ENCODE measurements at regions not wholly inside any gene's neighbourhood (a gene's known extent, or its start where the extent isn't known, plus 50 kb on each side); places are given as distances from the start of the nearest gene placed in this dataset.
"Not testable (repeated sequence)": the region's sequence is repeated elsewhere in the genome, so short reads cannot be mapped to it uniquely, and the experiment has no call there.

DNA sequence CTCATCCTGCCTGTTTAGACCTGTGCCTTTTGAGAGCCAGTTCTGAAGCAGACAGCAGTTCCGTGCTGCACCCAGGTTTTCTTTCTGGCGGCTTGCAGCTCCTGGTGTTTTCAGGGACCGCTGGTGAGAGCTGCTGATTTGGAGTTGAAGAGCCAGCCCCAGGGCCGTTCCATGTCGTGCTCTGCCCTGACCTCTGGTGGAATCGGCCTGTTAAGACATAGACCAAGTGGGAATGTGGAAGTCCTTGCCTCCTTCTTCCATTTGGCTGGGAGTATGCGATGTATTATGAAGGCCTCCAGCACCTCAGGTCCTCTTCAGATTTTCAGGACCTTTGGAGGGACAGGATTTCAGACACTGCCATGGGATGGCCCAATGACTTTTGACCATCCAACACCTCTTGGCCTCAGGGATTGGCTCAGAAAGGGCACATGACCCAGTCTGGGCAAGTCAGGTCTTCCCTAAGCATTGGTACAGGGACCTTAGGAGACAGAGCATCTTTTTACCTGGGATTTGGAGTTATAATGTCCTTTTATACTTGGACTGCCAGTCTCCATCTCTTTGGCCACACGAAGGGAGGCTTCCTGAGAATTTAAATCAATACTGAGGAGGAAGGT lies 136.1 kb upstream of the CLINT1 start:
- DNase-seq (ENCODE audit: low read depth), result peak; percentile 58

DNA sequence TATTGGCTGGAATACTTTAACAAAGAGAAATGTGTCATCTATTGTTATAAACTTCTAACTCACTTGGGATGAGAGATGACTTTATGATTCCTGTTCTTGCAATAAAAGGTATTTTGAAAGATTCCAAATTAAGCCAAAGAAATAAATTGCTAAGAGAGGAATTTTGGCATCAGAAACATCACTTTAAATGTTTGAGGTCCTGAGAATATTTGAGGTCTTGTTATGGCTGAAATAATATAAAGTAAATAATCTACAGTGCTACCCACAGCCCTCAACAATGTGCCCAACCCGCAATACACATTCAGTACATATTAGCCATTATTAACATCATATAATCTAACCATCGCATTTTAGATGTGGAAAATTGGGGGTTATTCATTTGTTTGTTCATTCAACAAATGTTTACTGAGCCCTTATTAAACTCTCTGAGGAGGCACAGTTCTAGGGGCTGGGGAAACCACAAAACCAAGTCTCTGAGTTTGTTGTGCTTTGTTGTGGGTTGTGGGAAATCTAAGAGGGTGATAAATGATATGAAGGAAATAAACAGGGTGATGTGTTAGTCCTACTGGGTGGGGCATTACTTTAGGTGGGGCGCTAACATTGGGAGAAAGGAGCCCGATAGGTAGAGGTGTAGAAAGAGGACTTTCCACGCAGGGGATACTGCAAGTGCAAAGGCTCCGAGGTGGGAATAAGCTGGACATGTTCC lies 135.2 kb upstream of the CLINT1 start:
- no peak for DNase-seq (ENCODE audit: low read depth)

DNA sequence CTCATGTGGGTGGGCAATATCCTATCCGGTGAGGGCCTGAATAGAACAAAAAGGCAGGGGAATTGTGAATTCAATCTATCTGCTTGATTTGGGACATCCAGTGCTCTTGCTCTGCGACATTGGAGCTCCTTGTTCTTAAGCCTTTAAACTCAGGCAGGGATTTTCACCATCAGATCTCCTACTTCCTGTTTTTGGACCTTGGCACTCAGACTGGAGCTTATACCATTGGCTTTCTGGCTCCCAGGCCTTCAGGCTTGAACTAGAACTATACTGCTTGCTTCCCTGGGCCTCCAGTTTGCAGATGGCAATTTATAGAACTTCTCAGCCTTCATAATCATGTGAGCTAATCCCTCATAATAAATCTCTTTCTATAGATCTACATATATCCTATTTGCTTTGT lies 134.3 kb upstream of the CLINT1 start:
- no peak for DNase-seq (ENCODE audit: low read depth)

DNA sequence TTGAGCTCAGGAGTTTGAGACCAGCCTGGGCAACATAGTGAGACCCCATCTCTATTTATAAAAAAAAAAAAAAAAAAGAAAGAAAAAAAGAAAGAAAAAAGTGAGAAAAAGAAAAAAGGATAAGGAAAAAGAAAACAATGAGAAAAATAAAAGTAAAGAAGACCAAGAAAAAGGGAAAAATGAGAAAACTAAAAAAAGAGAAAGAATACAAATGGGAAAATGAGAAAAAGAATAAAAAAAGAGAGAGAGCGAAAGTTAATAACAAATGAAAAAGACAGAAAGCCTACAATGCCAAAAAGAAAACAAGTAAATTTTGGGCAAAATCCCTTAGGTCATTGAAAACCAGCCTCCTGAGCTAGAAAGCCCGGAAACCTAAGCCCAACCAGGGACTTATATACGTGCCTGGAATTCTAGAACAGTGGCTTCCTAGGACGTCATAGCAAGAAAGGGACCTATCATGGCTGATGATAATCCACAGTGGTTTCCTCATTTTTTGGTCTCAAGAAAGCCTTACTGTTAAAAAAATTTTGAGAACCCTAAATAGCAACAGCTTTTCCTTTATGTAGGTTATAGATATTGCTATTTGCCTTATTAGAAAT lies 131.7 kb upstream of the CLINT1 start:
- no peak for DNase-seq (ENCODE audit: low read depth)

DNA sequence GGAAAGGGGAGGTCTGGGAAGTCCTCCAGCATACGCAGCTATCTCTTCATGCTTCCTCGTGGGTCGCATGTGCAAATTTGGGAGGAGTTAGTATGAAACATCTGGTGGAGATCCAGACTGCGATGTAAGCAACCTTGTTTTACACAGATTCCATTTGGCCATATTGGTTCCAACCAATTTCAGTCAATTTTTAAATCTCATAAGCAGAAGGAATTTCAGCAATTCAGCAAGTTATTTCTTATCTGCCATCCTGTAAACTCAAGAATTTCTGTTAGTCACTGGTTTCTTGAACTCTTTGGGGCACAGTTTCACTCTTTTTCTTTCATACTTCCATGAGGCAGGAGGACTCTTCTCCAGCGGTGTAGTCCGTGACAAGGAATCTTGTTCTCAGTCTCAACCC lies 130.4 kb upstream of the CLINT1 start:
- DNase-seq (ENCODE audit: low read depth), result no peak

DNA sequence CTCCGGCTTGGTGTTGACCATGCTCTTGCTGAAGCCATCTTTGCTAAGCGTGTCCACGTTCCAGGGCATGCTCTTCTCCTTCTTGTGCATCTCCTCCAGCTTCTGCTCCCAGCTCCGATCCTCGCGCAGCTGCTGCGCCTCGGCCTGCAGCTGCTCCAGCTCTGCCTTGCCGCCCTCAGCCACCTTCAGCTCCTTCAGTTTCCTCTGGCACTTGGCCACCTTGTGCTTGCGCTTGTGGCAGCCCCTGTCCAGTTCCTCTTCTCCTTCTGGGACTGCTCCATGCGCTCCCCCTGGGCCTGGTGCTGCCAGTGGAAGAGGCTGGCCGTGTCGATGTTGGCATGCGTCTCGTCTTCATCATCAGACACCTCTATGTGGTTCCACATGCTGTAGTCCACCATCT lies 128.3 kb upstream of the CLINT1 start:
- no peak for DNase-seq (ENCODE audit: low read depth)

DNA sequence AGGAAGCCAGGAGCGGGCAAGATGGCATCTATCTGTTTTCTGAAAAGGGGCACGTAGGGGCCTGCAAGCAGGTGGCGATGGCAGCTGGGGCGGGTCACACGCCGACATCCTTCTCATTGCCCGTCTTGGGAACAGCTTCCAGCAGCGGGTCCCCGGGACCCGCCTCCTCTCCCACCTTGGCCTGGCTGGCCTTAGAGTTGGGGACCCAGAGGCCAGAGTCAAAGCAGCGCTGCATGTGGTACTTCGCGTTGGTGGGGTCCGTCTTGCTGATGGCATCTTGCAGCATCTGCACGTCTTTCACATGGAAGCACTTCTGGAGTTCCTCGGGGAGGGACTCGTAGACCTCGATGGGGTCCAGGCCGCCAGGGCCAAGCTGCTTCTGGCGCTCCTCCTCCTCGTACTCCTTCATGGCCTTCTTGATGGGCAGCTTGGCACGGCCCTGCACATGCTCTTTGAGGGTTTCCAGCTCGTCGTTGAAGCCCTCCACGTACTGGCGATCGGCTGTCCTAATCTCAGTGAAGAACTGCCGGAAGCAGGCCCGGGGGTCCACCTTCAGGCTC lies 127.6 kb upstream of the CLINT1 start:
- no peak for DNase-seq (ENCODE audit: low read depth)

DNA sequence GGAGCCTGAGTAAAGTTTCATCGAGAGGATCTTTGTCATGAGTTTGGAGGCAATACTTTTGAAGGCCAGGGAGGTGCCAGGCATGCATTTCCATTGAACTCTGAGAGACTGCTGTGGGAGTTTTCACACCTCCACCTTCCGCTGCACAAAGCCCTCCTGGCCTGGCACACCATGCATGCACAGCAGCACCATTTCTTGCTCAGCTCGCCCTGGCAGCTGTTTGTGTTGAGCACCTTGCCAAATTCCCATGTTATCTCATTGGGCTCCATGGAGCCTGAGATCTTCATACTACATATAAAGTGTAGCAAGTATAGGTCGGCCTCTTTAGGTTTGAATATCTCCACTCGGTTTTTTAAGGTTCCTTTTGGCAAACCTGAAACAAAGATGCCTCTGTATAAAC lies 125.7 kb upstream of the CLINT1 start:
- no peak for DNase-seq (ENCODE audit: low read depth)

DNA sequence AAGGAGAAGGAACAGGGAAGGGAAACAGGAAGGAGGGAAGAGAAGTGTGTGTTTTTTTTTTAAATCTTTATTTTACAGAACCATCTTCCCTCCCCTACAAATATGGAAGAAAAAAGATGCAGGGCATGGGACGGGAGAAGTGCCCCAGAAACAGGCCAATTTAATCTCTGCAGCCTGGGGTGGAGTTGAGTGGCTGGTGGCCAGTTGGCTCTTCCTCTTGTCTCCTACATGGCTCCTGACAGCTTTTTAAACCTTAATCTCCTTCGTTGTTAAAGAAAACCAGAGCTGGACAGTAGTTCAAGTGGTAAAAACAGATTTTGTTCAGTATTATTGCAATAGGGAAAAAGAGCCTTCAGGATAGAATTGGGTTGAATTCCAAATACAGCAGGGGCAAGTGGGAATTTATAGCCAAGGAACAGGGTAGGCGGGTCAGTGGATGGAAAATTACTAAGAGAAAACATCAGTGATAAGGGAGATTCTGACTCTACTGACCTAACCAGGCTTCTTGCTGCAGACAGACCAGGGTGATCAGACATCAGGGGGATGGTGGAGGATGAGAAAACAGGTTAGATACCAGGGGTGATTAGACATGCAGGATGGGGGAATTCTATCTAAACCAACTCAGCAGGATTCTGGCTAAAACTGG lies 125.1 kb upstream of the CLINT1 start:
- DNase-seq (ENCODE audit: low read depth), result no peak

DNA sequence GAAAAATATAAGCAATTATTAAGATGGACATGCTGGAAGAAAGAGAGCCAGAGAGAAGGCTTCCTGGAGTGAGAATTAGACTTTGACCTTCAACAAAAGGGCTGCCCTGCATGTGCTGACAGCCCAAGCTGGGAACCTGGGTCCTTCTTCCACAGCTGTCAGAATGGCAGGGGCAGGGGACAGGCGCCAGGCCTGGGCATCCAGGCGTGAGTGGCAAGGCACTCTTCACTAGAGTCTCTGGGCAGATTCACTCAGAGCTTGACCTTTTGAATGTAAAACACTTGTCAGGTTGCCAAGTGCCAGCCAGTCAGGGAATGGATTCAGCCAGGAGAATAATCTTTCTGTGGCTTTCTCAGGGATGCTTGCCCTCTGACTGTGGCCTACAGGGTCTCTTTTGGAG lies 119.1 kb upstream of the CLINT1 start:
- no peak for DNase-seq (ENCODE audit: low read depth)

DNA sequence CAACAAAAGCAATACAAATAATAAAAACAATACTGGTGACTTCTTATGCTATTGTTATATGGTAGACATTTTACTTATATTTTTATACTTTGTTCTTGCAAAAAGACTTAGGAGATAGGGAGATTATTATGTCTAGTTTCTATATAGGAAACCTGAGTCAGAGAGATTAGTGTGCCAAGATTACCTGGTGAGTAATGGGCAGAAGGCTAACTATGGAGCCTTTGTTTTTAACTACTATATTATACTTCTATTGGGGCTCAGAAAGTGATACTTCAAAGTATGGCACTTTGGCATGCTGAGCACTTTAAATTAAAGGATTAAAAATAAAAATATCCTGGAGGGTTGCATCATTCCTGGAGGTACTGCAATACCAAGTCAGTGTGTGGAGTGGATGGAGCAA lies 117.5 kb upstream of the CLINT1 start:
- DNase-seq (ENCODE audit: low read depth), result peak; percentile 60

DNA sequence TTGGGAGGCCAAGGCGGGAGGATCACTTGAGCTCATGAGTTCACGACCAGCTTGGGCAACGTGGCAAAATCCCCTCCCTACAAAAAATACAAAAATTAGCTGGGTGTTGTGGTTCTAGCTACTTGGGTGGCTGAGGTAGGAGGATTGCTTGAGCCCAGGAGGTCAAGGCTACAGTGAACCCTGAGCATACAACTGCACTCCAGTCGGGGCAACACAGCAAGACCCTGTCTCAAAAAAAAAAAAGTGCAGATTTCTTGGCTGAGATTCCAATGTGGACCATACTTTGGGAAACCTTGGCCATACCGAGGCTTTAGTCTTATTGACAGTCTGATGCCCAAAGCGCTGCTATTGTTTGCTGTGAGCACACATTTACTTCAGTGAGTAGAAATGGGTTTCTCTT lies 113.6 kb upstream of the CLINT1 start:
- no peak for DNase-seq (ENCODE audit: low read depth)

DNA sequence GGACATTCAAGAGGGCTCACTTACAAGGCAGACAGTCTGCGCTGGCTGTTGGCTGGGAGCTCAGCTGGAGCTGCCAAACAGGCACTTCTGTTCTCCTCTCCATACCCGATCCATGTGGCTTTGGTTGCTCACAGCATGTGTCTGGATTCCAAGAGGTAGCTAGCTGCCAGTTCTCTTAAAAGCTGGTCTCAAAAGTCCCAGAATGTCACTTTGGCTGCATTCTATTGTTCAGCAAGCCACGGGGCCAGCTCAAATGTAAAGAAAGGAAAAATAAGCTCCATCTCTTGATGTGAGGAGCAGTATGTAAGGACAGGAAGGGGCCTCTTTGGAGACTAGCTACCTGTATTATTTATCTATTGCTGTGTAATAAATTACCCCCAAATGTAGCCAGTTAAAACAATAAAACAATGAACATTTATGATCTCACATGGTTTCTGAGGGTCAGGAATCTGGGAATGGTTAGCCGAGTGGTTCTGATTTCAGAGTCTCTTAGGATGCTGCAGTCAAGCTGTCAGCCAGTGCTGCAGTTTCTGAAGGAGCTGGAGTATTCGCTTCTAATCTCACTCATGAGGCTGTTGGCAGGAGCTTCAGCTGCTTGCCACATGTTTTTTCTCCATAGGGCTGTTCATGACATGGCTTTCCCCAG lies 112.7 kb upstream of the CLINT1 start:
- DNase-seq (ENCODE audit: low read depth), result no peak

DNA sequence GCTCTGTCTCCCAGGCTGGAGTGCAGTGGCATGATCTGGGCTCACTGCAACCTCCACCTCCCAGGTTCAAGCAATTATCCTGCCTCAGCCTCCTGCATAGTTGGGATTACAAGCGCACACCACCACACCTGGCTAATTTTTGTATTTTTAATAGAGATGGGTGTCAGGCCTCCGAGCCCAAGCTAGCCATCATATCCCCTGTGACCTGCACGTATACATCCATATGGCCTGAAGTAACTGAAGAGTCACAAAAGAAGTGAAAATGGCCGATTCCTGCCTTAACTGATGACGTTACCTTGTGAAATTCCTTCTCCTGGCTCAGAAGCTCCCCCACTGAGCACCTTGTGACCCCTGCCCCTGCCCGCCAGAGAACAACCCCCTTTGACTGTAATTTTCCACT lies 109.6 kb upstream of the CLINT1 start:
- DNase-seq (ENCODE audit: low read depth), result not testable (repeated sequence)

DNA sequence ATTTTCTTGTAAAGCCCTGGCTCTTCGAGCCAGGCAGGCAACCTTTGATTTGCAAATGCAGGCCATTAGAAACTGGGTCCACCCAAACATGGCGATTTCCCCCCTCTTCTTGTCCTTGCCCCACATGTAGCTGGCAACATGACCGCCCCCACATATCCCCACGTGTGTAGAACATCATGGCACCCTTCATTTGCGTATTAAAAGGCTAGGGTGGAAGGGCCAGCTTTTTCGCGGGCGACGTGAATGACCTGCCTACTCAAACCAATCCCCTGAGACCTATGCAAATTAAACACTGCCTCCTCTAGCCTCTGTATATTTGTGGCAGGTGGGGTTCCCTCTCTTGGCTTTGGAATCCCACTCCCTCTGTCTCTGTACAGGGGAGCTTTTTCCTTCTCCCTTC lies 107.0 kb upstream of the CLINT1 start:
- DNase-seq (ENCODE audit: low read depth), result no peak

DNA sequence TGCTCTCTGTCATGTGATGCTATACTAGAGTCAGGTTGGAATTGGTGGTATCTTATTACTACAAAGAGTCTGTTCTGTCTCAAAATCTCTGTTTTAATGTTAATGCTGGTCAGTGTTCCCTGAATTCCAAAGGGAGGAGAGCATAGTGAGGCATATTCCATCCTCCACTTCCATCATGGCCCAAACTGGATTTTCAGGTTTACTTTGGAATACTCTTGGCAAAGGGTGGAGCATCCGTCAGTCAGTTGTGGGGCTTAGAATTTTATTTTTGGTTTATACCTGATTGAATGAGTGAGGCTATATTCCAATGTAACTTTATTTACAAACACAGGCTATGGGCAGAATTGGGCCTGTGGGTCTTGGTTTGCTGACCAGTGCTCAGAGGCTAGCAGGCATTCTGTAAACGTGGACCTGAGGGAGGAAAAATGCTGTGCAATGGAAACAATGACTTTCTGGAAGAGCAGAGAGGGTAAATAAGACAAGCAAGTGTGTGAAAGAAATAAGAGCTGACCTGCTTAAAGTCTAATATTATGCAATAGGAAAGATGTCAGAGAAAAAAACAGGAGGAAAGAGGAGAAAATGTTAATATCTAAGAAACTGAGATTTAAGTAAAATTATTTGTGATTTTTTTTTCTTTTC lies 106.2 kb upstream of the CLINT1 start:
- no peak for DNase-seq (ENCODE audit: low read depth)

DNA sequence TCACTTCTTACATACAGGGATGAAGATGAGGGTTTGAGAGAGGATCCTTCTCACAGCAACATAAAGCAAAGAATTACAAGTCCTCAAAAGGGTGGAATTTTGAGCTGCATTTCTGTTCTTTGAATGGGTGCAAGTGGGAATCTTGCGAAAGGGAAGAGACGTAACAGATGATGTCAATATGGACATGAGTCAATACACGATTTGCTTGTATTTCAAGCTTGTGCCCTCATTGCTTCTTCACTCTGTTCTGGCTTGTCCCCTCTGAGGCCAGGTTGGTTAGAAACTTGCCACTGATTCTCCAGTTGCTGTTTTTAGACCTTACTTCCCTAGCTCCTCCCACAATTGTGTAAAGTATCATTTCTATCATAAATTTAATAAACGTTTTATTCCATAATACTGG lies 104.8 kb upstream of the CLINT1 start:
- DNase-seq (ENCODE audit: low read depth), result no peak

DNA sequence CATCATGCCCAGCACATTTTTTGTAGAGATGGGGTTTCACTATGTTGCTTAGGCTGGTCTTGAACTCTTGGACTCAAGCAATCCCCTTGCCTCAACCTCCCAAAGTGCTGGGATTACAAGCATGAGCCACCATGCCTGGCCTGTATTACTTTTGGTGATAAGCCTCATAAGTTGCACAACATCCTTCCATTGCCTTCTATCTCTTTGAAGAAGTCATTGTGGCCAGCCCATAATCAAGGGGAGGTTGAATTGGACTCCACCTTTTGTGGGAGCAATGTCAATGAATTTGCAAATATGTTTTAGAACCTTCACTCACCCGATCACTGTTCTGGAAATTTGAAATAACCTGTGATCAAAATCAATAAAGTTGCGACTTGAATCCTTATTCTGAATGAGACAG lies 104.3 kb upstream of the CLINT1 start:
- DNase-seq (ENCODE audit: low read depth), result no peak

DNA sequence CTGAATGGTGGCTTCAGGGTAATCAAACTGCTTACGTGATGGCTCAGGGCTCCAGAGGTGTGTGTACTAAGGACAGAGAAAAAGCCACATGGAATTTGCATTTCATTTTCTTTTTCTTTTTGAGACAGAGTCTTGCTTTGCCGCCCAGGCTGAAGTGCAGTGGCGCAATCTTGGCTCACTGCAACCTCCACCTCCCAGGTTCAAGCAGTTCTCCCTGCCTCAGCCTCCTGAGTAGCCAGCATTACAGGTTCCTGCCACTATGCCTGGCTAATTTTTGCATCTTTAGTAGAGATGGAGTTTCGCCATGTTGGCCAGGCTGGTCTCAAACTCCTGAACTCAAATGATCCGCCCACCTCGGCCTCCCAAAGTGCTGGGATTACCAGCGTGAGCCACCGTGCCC lies 103.7 kb upstream of the CLINT1 start:
- DNase-seq (ENCODE audit: low read depth), result not testable (repeated sequence)

DNA sequence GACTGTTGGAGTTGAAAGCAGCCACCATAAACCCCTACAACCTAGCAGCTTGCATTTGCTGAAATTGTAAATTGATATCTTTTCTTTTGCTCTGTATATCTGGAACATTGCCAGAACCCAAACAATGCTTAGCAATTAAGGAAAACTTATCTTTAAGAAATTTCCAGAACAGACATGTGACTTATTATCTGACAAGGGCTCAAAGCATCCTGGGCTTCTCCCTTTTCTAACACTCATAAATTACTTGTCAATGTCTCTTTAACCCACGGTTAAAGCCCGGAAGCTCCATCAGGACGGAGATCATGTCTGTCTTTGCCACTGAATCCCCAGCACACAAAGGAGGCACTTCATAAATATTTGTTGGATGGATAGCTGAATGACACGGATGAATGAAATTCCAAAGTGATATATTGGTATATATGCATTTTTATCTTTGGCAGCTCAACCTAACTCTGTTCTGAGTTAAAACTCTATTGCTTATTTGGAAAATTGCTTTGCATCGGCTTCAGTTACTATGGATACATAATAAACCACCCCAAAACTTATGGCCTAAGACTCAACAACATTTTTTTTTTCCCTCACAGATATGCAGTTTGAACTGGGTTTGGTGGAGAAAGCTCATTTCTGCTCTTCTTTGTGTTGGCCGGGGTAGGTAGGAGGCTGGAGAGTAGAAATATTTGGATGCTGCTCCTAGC lies 103.1 kb upstream of the CLINT1 start:
- DNase-seq (ENCODE audit: low read depth), result no peak

DNA sequence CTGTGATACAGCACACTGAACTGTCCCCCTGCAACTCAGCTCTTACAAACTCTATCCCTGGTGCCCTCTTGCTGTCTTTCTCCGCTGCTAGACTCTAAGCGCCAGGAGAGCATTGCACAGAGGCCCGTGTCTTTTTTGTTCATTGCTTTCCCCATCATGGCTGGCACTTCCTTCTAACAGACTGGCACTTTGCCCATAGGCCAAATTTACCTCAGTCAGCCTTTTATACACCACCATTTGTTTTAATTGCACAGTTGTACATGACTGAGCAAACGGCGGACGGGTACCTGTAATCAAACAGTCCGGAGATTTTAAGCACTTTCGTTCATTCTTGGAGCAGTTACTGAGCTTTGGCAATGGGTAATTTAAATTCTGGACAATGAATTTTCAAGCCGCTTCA lies 102.2 kb upstream of the CLINT1 start:
- DNase-seq (ENCODE audit: low read depth), result no peak

Measured in HT1080 (cell line).